Heart left ventricle (tissue), 16 donors: ENCODE measurements at regions not wholly inside any gene's neighbourhood (a gene's known extent, or its start where the extent isn't known, plus 50 kb on each side); places are given as distances from the start of the nearest gene placed in this dataset.

ENCODE experiments used
- ATAC-seq, 4 donors: fragments of 200-7000 bp; cut with Tn5 transposase; one replicate each; pipeline ENCODE4 v1.9.1; 2020 to 2022; ENCODE audit warnings: moderate library complexity in 4 of 4, mild to moderate bottlenecking in 3 of 4, moderate number of reproducible peaks in 1 of 4
- DNase-seq, 5 donors: peaks; one replicate each; pipeline ENCODE4 v3.0.0-alpha.2; 2020
- H3K27ac ChIP-seq, 12 donors: fragments of 200-600 bp; sonication (generic) in 4 of 12; one replicate each; pipeline versions ENCODE4 v1.5.0 to v1.8.0; 2016 to 2022; ENCODE audit warnings: mild to moderate bottlenecking in 2 of 12
- H3K27me3 ChIP-seq, 9 donors: fragments of 200-600 bp; sonication (generic) in 2 of 9; one replicate each; pipeline versions ENCODE4 v1.5.1 to v1.8.0; 2016 to 2022; ENCODE audit warnings: mild to moderate bottlenecking in 3 of 9
- H3K36me3 ChIP-seq, 9 donors: fragments of 200-600 bp; sonication (generic) in 2 of 9; one replicate each; pipeline versions ENCODE4 v1.5.0 to v1.8.0; 2018 to 2022; ENCODE audit warnings: mild to moderate bottlenecking in 2 of 9
- H3K4me1 ChIP-seq, 12 donors: fragments of 200-600 bp; sonication (generic) in 4 of 12; one replicate each; pipeline versions ENCODE4 v1.5.0 to v1.8.0; 2016 to 2022; ENCODE audit warnings: mild to moderate bottlenecking in 3 of 12
- H3K4me3 ChIP-seq, 12 donors: fragments of 200-600 bp; sonication (generic) in 4 of 12; one replicate each; pipeline versions ENCODE4 v1.5.0 to v1.8.0; 2017 to 2022; ENCODE audit warnings: mild to moderate bottlenecking in 9 of 12, moderate library complexity in 4 of 12
- H3K9me3 ChIP-seq, 12 donors: fragments of 200-600 bp; sonication (generic) in 4 of 12; one replicate each; pipeline versions ENCODE4 v1.5.0 to v1.8.0; 2016 to 2022; ENCODE audit warnings: mild to moderate bottlenecking in 1 of 12
- CTCF ChIP-seq, 12 donors: fragments of 200-600 bp; sonication (generic) in 4 of 12; IDR thresholded peaks; one replicate each; pipeline versions ENCODE4 v1.5.0 to v1.8.0; 2018 to 2022; ENCODE audit warnings: antibody characterized with exemption in 12 of 12, mild to moderate bottlenecking in 5 of 12
- POLR2A ChIP-seq, 2 donors: fragments of 450-650 bp; IDR thresholded peaks; one replicate each; pipeline ENCODE4 v1.6.1; 2017; ENCODE audit warnings: antibody characterized with exemption in 2 of 2, mild to moderate bottlenecking in 2 of 2, moderate library complexity in 2 of 2
- WGBS, 4 donors: extraction: QIAGEN DNeasy Blood & Tissue Kit in 2 of 4; methylation state at CpG; one replicate each; pipeline versions ENCODE4 v1.1.5 to v1.1.7; 2013 to 2018; 5-methylcytosine and 5-hydroxymethylcytosine counted together
- intact Hi-C, 10 donors: fragments of 100-400 bp; cut with DNase I; formaldehyde crosslinking; loops; one replicate each; pipeline versions ENCODE4 v1.11.1 to v1.14.2; 2022
- donor health status: ischemic (EF 13 %, LVEDD 7.1; RV severe dilation, severe dysfunction).
- donor health status: healthy with polysubstance abuse.
- donor health status: DM: no; HTN: yes; CAD: no.
- donor health status: DM: no; HTN: no; CAD: no.
- donor health status: ischemic (EF 25% LVEDD 6.9; RV normal size, moderate dysfunction).
- donor health status: ischemic (EF 25% LVEDD 5.7; RV mildly dilated, moderate dysfunction).
- donor health status: healthy.
- donor health status: DM: yes; HTN: yes; CAD: no.
- donor health status: ischemic (EF 35%, LVEDD 5.7; RV mildly dilated, moderate dysfunction).
- donor health status: nonischemic (EF 11% LVEDD 7.7; RV severe dilation, severe dysfunction).
- donor health status: DM: yes; HTN: yes; CAD: no.
- donor health status: PGD.
- donor health status: ischemic (EF 29% LVEDD 5.4; RV normal size, mild dysfunction).
- donor health status: nonischemic (EF 23%, LVEDD 6.1; RV moderate dilation, normal function).

- H3K4me3 ChIP-seq = no peak overlapping the region
- peaks cover 0 to 39% (median 17%) of the 10 kb centered on the region in 12 donors for H3K4me1 ChIP-seq
- no peaks in the 10 kb centered on the region for H3K9me3 ChIP-seq
- H3K27ac ChIP-seq = peak overlapping the region in 8 of 12 donors; percentile 4 to 70 (median 36)
- DNase-seq (no peak), ATAC-seq (no peak)
- TF ChIP-seq POLR2A (IDR thresholded peaks at IDR 0.05) (no peak), CTCF (IDR thresholded peaks at IDR 0.05) (no peak)
- WGBS, 4 donors = 88 to 91% (median 89%) methylated on average over 7 of the region's 7 CpGs
- H3K36me3 ChIP-seq = no peaks in the 10 kb centered on the region
- intact Hi-C loops = no loop called here
- no peaks in the 10 kb centered on the region for H3K27me3 ChIP-seq
Measured at GRCh38 chr21:38921511-38922251, 116.0 kb downstream of the ETS2 start.

GRCh38 chr21:38920631-38921398 is 115.1 kb downstream of the ETS2 start:
- intact Hi-C loops = no loop called here
- Histone ChIP-seq H3K27ac (peak overlapping the region in 8 of 12 donors; percentile 4 to 70 (median 36)), H3K4me1 (peaks cover 0 to 31% (median 11%) of the 10 kb centered on the region in 12 donors), H3K4me3 (no peak overlapping the region), H3K9me3 (no peaks in the 10 kb centered on the region), H3K36me3 (no peaks in the 10 kb centered on the region), H3K27me3 (no peaks in the 10 kb centered on the region)
- ATAC-seq (no peak), DNase-seq (no peak)
- WGBS, 4 donors = 52 to 61% (median 59%) methylated on average over 8 of the region's 8 CpGs
- TF ChIP-seq POLR2A (IDR thresholded peaks at IDR 0.05) = no peak

- 87 to 92% (median 91%) methylated on average over 5 of the region's 5 CpGs for WGBS, 4 donors
- no peaks in the 10 kb centered on the region for H3K9me3 ChIP-seq
- H3K36me3 ChIP-seq = no peaks in the 10 kb centered on the region
- no peak for DNase-seq
- peak overlapping the region in 2 of 12 donors; percentile 1 to 22 for H3K27ac ChIP-seq
- intact Hi-C loops = loop anchor here in 4 of 10 donors (10.0 kb wide), 4 partner anchors 86 to 184 kb away; no protein-coding TSS in a partner anchor
- no peak for ATAC-seq
- no peaks in the 10 kb centered on the region for H3K27me3 ChIP-seq
- H3K4me3 ChIP-seq = no peak overlapping the region
- H3K4me1 ChIP-seq = peaks cover 0 to 34% (median 10%) of the 10 kb centered on the region in 12 donors
- no peak for TF ChIP-seq POLR2A (IDR thresholded peaks at IDR 0.05)
- TF ChIP-seq CTCF (IDR thresholded peaks at IDR 0.05) = no peak
Measured at GRCh38 chr21:38918607-38919346, 113.0 kb downstream of the ETS2 start.

GRCh38 chr21:38917043-38917774 is 111.5 kb downstream of the ETS2 start:
- Histone ChIP-seq H3K4me3 (no peak overlapping the region), H3K4me1 (peaks cover 0 to 47% (median 20%) of the 10 kb centered on the region in 12 donors), H3K9me3 (no peaks in the 10 kb centered on the region), H3K36me3 (no peaks in the 10 kb centered on the region), H3K27me3 (no peaks in the 10 kb centered on the region), H3K27ac (peak overlapping the region in 1 of 12 donors; percentile 22)
- intact Hi-C loops = loop anchor here in 4 of 10 donors (10.0 kb wide), 4 partner anchors 88 to 182 kb away; no protein-coding TSS in a partner anchor
- DNase-seq = no peak
- WGBS, 4 donors = 82 to 89% (median 85%) methylated on average over 11 to 12 of the region's 12 CpGs
- TF ChIP-seq CTCF (IDR thresholded peaks at IDR 0.05) = no peak
- no peak for TF ChIP-seq POLR2A (IDR thresholded peaks at IDR 0.05)
- ATAC-seq = no peak
